Memory B cell (primary cell): ENCODE measurements at regions not wholly inside any gene's neighbourhood (a gene's known extent, or its start where the extent isn't known, plus 50 kb on each side); places are given as distances from the start of the nearest gene placed in this dataset.

Source experiments
- ATAC-seq: fragments of 150-1000 bp; cut with Tn5 transposase; 2 replicates; pipeline ENCODE4 v1.10.0; 2021; ENCODE audit warnings: low read depth, mild to moderate bottlenecking, moderate library complexity
- DNase-seq, 2 donors: peaks; one replicate each; pipeline ENCODE4 v3.0.0; 2022; ENCODE audit warnings: low spot score in 2 of 2
- H3K27ac Mint-ChIP-seq: one replicate; pipeline ENCODE4 v1.8.0; 2022; ENCODE audit warnings: mild to moderate bottlenecking, moderate library complexity, mixed read lengths
- H3K27me3 Mint-ChIP-seq: one replicate; pipeline ENCODE4 v1.8.0; 2022; ENCODE audit warnings: mixed read lengths
- H3K36me3 Mint-ChIP-seq: one replicate; pipeline ENCODE4 v1.8.0; 2022; ENCODE audit warnings: mild to moderate bottlenecking, mixed read lengths
- H3K4me1 Mint-ChIP-seq: one replicate; pipeline ENCODE4 v1.8.0; 2022; ENCODE audit warnings: mixed read lengths
- H3K4me3 Mint-ChIP-seq: one replicate; pipeline ENCODE4 v1.8.0; 2022; ENCODE audit warnings: mild to moderate bottlenecking, moderate library complexity, mixed read lengths
- H3K9me3 Mint-ChIP-seq: one replicate; pipeline ENCODE4 v1.8.0; 2022; ENCODE audit warnings: mixed read lengths

DNA sequence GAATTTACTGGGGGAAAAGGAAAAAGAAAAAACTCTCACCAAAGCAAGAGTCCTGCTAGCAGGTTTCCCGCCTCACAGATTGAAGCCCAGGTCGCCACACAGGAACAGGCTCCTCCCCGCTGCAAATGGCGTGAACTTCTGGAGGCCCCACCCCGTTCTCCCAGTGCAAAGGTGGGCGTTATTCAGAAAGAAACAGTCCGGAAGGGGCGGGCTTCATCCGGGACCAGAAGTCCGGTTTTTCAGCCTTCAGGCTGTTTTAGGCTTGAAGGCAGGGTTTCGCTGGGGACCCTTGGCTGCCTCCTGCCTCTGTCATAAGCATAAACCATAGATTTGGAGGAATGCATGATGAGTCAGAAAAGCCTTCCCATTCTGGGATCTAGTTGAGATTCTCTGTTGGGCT lies 148.3 kb upstream of the POU2AF2 start:
- ATAC-seq (no peak), DNase-seq (no peak)
- Mint-ChIP-seq H3K4me3 (peak overlapping the region; percentile 74), H3K36me3 (no peaks in the 10 kb centered on the region), H3K27me3 (no peaks in the 10 kb centered on the region), H3K9me3 (peaks cover 2% of the 10 kb centered on the region), H3K27ac (no peak overlapping the region), H3K4me1 (peaks cover 5% of the 10 kb centered on the region)

- no peak for ATAC-seq
- DNase-seq, result no peak
- no peaks in the 10 kb centered on the region for H3K9me3 Mint-ChIP-seq
- H3K36me3 Mint-ChIP-seq, result no peaks in the 10 kb centered on the region
- peaks cover 8% of the 10 kb centered on the region for H3K4me1 Mint-ChIP-seq
- no peak overlapping the region for H3K4me3 Mint-ChIP-seq
- no peak overlapping the region for H3K27ac Mint-ChIP-seq
- peaks cover under 1% of the 10 kb centered on the region for H3K27me3 Mint-ChIP-seq
Observed at GRCh38 chr11:111095327-111095726, 150.2 kb upstream of the POU2AF2 start.

GRCh38 chr11:111093061-111093460 lies 152.5 kb upstream of the POU2AF2 start:
- no peak overlapping the region for H3K4me3 Mint-ChIP-seq
- ATAC-seq (no peak), DNase-seq (no peak)

DNA sequence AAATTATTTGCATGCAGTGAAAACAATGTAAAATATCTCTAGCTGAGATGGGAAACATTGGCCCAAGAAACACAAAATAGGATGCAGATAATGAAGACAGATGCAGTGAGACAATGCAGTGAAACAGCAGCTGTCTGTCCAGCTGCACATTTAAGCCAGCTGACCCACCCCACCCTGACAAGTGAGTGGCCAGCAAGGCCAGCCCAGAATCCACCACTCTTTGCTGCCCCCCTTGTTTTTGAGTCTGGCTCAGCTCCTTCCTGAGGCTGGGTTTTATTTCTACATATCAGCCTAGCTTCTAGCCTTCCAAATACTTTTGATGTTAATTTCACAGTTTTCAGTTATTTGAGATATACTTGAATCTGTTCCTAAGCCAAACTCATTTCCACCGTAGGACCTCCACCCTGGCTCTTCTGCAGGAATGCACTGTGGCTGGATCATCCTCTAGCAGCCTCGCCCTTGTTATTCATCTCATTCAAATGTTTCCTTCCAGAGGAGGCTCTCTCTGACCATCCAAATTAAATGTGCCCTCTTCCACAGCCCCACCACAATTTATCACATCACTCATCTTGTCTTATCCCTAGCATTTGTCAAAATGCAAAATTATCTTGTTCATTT lies 154.1 kb upstream of the POU2AF2 start:
- ATAC-seq, result no peak
- Mint-ChIP-seq H3K36me3 (no peaks in the 10 kb centered on the region), H3K27ac (no peak overlapping the region), H3K27me3 (peaks cover 1% of the 10 kb centered on the region), H3K4me3 (no peak overlapping the region), H3K4me1 (peaks cover 14% of the 10 kb centered on the region), H3K9me3 (no peaks in the 10 kb centered on the region)
- DNase-seq, result no peak

More at GRCh38 chr11:111093061-111093460, 152.5 kb upstream of the POU2AF2 start:
- H3K36me3 Mint-ChIP-seq, result no peaks in the 10 kb centered on the region
- H3K27ac Mint-ChIP-seq, result no peak overlapping the region
- peaks cover 1% of the 10 kb centered on the region for H3K27me3 Mint-ChIP-seq
- H3K4me1 Mint-ChIP-seq, result peaks cover 14% of the 10 kb centered on the region
- H3K9me3 Mint-ChIP-seq, result no peaks in the 10 kb centered on the region

DNA sequence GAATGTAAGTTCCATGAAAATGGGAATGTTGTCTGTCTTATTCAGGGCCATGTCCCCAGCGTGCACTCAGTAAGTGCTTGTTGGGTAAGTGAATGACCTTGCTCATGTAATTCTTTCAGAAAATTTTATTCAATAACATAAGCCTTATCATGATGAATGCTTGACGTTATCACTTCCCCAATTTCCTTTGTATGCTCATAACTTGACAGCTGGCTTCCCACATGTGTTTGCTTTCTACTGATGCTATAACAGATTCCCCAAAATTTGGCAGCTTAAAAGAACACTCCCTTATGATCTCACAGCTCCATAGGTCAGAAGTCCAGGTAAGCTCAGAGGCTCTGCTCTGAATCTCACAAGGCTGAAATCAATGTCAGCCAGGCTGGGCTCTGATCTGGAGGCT lies 155.8 kb upstream of the POU2AF2 start:
- H3K27me3 Mint-ChIP-seq, result peaks cover 1% of the 10 kb centered on the region
- H3K9me3 Mint-ChIP-seq, result no peaks in the 10 kb centered on the region
- H3K4me1 Mint-ChIP-seq, result peaks cover 12% of the 10 kb centered on the region
- ATAC-seq (no peak), DNase-seq (no peak)
- H3K27ac Mint-ChIP-seq, result no peak overlapping the region
- H3K36me3 Mint-ChIP-seq, result no peaks in the 10 kb centered on the region
- no peak overlapping the region for H3K4me3 Mint-ChIP-seq

GRCh38 chr11:111088847-111089355 lies 156.6 kb upstream of the POU2AF2 start:
- H3K4me3 Mint-ChIP-seq, result no peak overlapping the region
- peaks cover 12% of the 10 kb centered on the region for H3K4me1 Mint-ChIP-seq
- H3K9me3 Mint-ChIP-seq, result no peaks in the 10 kb centered on the region
- H3K27ac Mint-ChIP-seq, result no peak overlapping the region
- H3K36me3 Mint-ChIP-seq, result no peaks in the 10 kb centered on the region
- H3K27me3 Mint-ChIP-seq, result peaks cover 1% of the 10 kb centered on the region
- no peak for ATAC-seq
- no peak for DNase-seq

DNA sequence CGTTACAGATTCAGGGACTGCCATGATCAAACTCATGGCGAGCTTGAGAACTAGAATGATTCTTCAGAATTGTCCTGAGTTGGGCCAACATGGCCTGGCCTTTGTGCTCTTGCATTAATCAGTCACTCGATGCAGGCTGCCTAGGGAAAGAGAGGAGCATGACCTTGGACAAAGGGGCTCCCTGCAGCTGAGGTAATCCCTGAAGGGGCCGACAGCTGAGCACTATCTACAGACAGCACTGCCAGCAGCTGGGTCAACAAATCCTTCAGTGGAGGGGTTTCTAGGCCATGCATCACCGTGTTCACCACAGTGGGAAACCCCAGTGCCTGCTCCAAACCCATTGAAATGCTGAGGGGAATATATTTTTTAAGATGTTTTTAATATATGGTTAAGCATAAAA lies 159.5 kb upstream of the POU2AF2 start:
- ATAC-seq (no peak), DNase-seq (no peak)
- peaks cover 1% of the 10 kb centered on the region for H3K27me3 Mint-ChIP-seq
- no peaks in the 10 kb centered on the region for H3K36me3 Mint-ChIP-seq
- no peaks in the 10 kb centered on the region for H3K9me3 Mint-ChIP-seq
- H3K4me3 Mint-ChIP-seq, result no peak overlapping the region
- H3K27ac Mint-ChIP-seq, result no peak overlapping the region
- peaks cover 10% of the 10 kb centered on the region for H3K4me1 Mint-ChIP-seq

GRCh38 chr11:111082664-111083063 lies 162.9 kb upstream of the POU2AF2 start:
- peaks cover 2% of the 10 kb centered on the region for H3K27me3 Mint-ChIP-seq
- DNase-seq (no peak), ATAC-seq (no peak)
- H3K4me3 Mint-ChIP-seq, result no peak overlapping the region
- H3K27ac Mint-ChIP-seq, result no peak overlapping the region
- H3K9me3 Mint-ChIP-seq, result no peaks in the 10 kb centered on the region
- no peaks in the 10 kb centered on the region for H3K4me1 Mint-ChIP-seq
- peaks cover 2% of the 10 kb centered on the region for H3K36me3 Mint-ChIP-seq

DNA sequence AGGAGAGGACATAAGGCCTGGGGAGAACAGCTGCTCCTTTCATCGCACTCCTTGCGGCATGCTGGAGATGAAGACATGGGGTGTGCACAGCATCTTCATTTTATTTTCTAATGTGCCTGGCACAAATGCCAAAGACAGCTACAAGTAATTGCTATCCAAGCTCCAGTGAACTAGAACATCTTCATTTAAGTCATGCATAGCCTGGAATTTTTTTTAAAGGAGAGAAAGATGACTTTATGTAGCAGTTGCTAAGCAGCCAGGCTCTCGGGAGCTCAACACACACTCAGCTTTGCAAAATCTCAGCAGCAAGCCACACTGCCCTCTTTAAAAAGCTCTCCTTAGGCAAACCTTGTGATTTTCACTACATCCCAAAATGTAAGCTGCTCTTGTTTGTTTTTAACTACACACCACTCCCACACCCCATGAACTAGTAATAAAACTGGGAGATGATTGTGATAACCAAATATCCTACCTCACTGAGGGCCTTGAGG lies 164.5 kb upstream of the POU2AF2 start:
- no peak for DNase-seq
- H3K27ac Mint-ChIP-seq, result no peak overlapping the region
- no peak overlapping the region for H3K4me3 Mint-ChIP-seq
- H3K9me3 Mint-ChIP-seq, result no peaks in the 10 kb centered on the region
- H3K4me1 Mint-ChIP-seq, result peaks cover 3% of the 10 kb centered on the region
- peaks cover 2% of the 10 kb centered on the region for H3K36me3 Mint-ChIP-seq
- peaks cover 2% of the 10 kb centered on the region for H3K27me3 Mint-ChIP-seq
- ATAC-seq, result no peak

DNA sequence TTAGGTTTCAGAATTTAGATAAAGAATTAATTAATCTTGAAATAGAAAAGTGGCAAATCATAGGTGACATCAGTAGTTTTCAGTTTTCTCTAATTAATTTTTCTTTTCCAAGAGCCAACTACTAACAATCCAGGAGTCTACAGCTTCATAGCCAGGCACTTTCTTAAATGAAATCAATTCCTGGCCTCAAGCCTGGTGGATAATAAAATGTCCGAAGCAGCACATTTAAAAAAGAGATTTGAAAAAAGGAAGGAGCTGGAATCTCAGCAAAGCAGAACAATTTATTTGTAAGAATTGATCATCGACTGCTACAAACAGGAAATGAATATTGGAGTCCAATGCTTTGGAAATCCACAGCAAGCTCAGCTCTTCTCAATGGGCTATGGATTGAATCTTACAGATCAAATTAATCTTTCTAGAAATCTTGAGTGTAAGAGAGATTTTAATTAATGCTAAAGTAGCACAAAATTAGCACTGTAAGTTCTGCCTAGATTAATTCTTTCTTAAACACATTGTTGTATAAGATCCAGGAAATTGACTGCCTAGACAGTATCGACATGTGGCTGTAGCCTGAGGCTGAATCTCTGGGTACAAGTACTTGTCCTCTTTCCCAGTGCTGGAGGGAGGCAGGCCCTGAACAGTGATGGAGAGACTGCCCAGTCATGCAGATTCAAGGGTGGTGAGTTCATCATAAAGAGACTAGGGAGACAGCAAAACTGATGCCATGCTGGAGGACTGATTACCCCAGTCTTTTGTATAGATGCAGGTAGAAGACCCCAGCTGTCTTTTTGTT lies 167.8 kb upstream of the POU2AF2 start:
- Mint-ChIP-seq H3K27me3 (peaks cover 2% of the 10 kb centered on the region), H3K4me1 (peaks cover 3% of the 10 kb centered on the region), H3K9me3 (no peaks in the 10 kb centered on the region), H3K4me3 (no peak overlapping the region), H3K27ac (no peak overlapping the region), H3K36me3 (peaks cover 2% of the 10 kb centered on the region)
- DNase-seq (no peak), ATAC-seq (no peak)

GRCh38 chr11:111069066-111069465 lies 176.5 kb upstream of the POU2AF2 start:
- no peaks in the 10 kb centered on the region for H3K27me3 Mint-ChIP-seq
- no peak for DNase-seq
- H3K4me1 Mint-ChIP-seq, result peaks cover 7% of the 10 kb centered on the region
- no peak for ATAC-seq
- no peak overlapping the region for H3K4me3 Mint-ChIP-seq
- H3K27ac Mint-ChIP-seq, result no peak overlapping the region
- no peaks in the 10 kb centered on the region for H3K36me3 Mint-ChIP-seq
- H3K9me3 Mint-ChIP-seq, result no peaks in the 10 kb centered on the region

GRCh38 chr11:111067994-111068393 lies 177.5 kb upstream of the POU2AF2 start:
- peaks cover 7% of the 10 kb centered on the region for H3K4me1 Mint-ChIP-seq
- ATAC-seq, result no peak
- no peaks in the 10 kb centered on the region for H3K27me3 Mint-ChIP-seq
- no peak for DNase-seq
- H3K9me3 Mint-ChIP-seq, result no peaks in the 10 kb centered on the region
- no peak overlapping the region for H3K27ac Mint-ChIP-seq
- no peak overlapping the region for H3K4me3 Mint-ChIP-seq
- H3K36me3 Mint-ChIP-seq, result no peaks in the 10 kb centered on the region

DNA sequence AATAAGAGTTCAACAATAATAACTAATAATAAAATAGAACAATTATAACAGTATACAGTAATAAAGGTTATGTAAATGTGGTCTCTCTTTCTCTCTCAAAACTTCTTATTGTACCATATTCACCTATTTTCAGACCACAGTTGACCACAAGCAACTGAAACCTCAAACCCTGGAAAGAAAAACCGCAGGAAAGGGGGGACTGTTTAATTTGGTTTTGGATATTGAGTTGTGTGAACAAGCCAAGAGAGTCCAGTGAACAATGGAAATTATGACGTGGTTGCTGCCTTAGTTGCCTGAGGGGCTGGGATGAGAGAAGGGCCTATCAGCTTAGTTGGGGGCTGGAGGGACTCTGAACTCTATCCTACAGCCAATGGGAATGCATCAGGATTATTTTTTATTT lies 178.7 kb upstream of the POU2AF2 start:
- H3K27ac Mint-ChIP-seq, result no peak overlapping the region
- H3K4me3 Mint-ChIP-seq, result no peak overlapping the region
- DNase-seq (no peak), ATAC-seq (no peak)
- H3K36me3 Mint-ChIP-seq, result no peaks in the 10 kb centered on the region
- H3K27me3 Mint-ChIP-seq, result no peaks in the 10 kb centered on the region
- H3K9me3 Mint-ChIP-seq, result no peaks in the 10 kb centered on the region
- peaks cover 7% of the 10 kb centered on the region for H3K4me1 Mint-ChIP-seq

DNA sequence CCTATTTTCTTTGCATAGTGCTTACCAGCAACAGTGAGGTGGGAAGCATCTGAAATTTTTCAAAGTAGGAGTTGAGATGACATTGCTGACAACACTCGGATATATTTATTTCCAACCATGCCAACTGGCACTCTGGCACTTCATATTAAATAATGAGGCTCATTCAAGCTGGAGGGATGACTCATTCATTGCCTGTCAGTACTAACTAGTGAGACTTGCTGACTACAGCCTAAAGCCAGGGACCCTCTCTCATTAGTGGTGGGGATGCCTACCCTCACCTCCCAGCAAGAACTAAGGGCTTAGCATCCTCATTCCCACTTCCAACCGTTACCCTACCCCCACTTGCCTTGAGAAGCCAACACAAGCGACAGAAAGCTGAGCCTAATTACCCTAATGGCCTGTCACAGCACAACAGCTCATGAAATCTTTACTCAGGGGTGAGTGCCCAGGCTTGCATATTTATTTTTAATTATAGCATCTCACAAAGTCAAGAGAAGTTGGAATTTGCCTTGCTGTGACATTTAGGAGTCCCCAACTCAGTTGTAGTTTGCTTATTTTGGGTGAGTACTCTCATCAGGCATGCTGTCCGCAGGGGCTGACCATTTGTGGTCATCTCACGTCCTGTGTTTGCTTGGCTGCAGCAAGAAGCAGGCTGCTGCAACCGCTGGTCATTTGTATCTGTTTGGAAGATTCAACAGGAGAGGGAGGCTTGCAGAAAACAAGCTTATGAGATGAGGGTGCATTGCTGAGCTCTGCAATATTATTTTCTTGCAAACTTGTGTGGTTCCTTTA lies 181.6 kb upstream of the POU2AF2 start:
- DNase-seq, result no peak
- no peak for ATAC-seq
- no peak overlapping the region for H3K27ac Mint-ChIP-seq
- no peaks in the 10 kb centered on the region for H3K36me3 Mint-ChIP-seq
- H3K9me3 Mint-ChIP-seq, result no peaks in the 10 kb centered on the region
- H3K4me1 Mint-ChIP-seq, result peaks cover under 1% of the 10 kb centered on the region
- H3K27me3 Mint-ChIP-seq, result no peaks in the 10 kb centered on the region
- no peak overlapping the region for H3K4me3 Mint-ChIP-seq
